ENCODE measurements at regions not wholly inside any gene's neighbourhood (a gene's known extent, or its start where the extent isn't known, plus 50 kb on each side); places are given as distances from the start of the nearest gene placed in this dataset.
"Not testable (repeated sequence)": the region's sequence is repeated elsewhere in the genome, so short reads cannot be mapped to it uniquely, and the experiment has no call there.

DNA sequence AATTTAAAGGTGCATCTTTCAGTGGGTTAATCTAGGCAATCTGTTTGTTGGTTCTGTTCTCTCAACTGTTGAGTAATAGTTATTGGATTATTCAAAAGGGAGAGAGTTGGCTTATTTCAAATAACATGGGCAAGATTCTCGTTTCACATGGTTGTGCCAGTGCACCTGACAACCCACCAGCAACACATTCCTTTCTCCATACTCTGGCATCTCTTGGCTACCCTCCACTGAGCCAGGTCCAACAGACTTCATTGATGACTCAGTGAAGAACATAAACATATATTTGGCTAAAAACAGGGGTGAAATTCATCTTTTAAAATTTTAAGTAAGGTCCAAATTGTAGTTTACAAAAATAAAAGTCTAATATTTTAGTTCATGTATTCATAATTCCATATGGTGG lies 967.2 kb downstream of the RPA4 start:
- ATAC-seq (no peak), DNase-seq (ENCODE audit: low spot score) (no peak)

DNA sequence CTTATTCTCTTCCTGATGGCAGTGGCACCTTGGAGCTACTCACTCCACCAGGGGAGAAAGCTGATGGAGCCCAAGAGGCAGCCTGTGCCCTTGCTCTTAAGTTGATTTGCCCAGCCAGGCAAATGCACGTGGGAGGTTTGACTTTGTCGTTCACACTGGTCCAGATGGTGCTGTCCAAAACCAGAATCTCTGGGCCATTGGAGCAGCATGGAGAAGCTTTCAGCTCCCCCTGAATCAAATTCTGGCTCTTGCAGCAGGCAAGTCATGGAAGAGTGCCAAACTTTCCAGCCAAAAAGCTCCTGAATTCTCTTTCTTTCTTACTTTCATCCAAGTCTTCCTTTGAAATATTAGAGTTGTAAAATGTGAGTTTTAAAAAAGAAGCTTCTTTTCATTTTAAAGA lies 970.4 kb downstream of the RPA4 start:
- ATAC-seq (no peak), DNase-seq (ENCODE audit: low spot score) (no peak)

DNA sequence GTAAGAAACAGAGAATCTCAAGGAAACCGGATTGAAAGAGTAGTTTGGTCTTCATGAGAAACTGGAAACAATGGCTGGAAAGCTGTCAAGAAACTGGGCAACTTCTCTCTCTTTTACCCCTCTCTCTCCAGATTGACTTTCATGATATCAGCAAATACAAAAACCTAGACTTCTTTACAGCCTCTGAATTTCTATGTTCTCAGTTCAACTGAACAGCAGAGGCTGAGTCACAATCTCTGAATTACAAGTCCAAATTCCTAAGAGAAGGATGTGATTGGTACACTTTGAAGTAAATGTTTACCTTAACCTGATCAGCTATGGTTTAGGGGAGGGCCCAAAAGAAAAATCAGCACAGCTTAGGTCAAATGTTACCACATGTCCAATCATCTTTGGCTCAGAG lies 974.9 kb downstream of the RPA4 start:
- ATAC-seq (no peak), DNase-seq (ENCODE audit: low spot score) (no peak)

DNA sequence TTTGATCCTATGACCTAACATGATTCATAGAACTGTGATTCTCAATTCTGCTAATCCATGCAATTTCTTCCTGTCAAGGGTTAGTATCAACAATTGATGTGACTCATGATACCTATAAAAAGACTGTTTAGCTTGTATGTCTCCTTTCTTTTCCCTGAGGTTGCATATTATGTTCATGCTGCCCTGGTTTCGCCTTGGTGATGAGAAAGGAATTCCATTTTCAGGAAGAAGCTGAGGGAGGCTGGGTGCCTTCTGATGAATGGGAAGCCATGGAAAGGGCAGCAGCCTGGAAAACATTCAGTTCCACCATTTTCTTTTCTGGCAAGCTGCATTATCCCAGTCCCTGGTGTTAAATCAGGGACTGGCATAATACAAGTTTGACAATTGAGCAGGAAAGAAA lies 976.5 kb downstream of the RPA4 start:
- no peak for DNase-seq (ENCODE audit: low spot score)
- no peak for ATAC-seq

DNA sequence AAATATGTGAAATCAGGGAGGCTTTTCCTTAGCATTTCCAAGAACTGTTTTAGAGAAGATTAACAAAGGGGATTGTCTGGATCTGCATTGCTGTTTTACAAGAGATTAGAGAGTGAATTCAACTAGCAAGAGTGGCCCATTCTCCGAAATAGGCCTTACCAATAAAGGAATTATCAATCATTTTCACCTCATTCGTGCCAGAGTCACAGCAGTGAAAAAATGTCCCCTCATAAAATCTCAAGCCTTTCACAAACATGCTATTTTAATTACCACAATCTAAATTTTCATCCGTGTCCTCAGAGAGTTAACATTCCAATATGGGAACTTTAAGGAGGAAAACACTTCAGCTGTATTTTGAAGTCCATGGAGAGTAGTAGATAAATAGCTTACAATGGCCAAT lies 979.6 kb downstream of the RPA4 start:
- ATAC-seq: no peak
- DNase-seq (ENCODE audit: low spot score): no peak

DNA sequence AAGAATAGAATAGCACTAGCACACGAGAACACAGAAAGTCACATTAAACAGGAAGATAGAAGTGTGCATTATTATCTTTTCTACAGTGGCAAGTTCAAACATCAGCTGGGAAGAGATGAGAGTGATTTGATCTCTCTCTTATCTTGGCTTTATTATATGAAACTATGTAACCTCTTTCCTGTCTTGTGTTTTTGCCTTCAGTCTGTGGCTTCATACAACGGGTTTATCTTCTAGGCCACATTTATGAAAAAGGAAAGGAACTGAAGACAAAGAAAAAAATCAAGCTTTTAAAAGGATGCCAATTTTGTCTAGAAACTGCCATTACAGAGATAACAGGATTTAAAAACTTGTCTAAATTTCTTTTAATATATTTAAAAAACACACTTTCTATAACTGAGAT lies 983.6 kb downstream of the RPA4 start:
- DNase-seq (ENCODE audit: low spot score) (no peak), ATAC-seq (no peak)

DNA sequence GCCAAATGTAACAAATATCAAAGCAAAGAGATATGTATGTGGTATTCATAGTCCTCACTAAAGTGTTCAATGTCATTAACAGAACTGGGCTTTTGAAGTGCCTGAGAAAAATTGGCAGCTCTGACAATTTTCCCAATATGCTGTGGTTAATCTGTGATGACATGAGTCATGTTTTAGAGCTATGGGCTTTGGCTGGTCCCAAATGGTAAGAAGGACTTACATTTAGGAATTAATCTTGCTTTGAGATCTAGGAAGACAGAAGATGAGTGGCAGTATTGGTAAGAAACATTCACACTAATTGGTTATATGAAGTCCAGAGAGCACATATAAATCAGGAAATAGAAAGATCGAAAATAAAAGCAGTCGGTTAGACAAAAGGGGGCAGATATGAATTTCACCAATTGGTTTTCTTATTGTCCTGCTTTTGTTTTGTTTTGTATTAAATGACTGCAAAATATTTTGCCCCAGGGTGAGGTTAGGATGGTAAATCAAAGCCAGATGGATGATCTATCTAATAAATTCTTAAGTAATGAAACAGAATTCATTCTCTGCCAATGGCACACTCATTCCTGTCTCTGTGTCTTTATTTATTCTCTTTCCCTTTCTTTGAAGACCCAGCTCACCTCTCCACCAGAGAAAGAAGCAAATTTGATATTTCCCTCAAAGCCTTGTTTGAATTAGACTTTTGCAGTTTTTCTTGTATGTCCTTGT lies 993.1 kb downstream of the RPA4 start:
- no peak for DNase-seq (ENCODE audit: low spot score)
- no peak for ATAC-seq

DNA sequence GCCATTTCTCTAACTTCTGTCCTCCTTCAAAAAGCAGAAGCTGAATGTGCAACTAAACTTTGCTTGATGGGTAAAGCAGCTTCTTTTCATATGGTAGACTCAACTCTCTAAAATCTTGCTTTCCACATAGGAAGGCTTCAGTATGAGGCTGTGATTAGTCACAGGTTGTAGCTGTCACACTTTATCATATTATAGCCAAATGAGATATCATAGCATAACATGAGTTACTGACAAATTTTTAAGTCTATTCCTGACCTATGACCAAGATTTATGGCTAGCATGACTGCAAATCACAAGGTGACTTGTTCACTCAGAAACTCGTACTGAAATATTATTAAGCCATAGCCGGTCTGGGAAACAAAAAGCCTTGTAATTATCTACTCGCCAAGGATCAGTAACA lies 998.6 kb downstream of the RPA4 start:
- ATAC-seq (no peak), DNase-seq (ENCODE audit: low spot score) (no peak)

DNA sequence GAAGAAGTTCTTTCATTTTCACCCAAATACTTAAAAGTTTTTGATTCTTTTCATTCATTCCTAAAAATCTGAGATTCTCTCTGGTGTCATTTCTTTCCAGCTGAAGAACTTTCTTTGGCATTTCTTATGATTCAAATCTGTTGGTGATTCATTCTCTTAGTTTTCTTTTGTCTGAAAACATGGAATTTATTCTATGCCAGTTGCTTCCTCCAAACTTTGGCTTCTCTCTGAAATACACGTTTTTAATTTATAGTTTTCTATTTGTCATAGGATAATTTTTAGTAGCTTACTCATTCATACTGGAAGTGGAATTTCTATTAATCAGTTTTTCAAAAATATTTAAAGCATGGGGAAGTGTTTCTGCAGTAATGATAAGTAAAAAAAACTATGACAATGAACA lies 1012.0 kb downstream of the RPA4 start:
- ATAC-seq: no peak
- no peak for DNase-seq (ENCODE audit: low spot score)

DNA sequence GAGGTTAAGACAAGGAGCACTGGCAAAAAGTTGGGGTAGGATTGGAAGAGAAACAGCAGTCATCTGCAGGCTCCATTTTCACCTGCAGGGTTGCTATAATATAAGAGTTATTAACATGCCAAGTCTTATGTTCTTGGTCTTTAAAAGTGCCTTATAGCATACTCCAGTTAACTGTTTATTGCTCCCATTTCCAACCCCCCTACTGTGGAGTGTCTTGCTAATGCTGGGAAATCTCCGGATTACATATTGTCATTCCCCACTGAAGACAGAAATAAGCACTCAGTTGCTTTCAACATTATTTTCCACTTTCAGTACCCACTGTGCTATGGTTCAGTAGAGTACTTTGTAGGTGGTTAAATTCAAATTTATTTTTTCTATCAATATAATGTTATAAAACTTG lies 1014.3 kb downstream of the RPA4 start:
- ATAC-seq (no peak), DNase-seq (ENCODE audit: low spot score) (no peak)

DNA sequence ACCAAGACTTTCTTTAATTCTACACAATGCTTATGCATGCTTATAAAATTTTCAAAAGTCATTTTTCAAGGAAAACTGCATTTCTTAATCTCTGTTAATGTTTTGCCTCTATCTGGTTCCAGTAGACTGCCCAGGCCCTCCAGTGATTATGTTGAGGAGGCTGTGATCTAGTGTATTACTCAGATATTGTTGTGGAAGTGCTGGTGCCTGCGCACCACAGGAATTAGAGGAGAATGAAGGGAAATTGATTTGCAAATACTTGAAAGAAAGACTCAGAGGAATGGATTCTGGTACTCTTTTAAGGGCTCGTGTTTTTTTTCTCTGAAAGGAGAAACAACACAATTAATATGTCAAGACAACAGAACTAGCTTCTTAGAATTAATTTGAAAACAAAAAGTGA lies 1015.1 kb downstream of the RPA4 start:
- ATAC-seq (no peak), DNase-seq (ENCODE audit: low spot score) (no peak)

DNA sequence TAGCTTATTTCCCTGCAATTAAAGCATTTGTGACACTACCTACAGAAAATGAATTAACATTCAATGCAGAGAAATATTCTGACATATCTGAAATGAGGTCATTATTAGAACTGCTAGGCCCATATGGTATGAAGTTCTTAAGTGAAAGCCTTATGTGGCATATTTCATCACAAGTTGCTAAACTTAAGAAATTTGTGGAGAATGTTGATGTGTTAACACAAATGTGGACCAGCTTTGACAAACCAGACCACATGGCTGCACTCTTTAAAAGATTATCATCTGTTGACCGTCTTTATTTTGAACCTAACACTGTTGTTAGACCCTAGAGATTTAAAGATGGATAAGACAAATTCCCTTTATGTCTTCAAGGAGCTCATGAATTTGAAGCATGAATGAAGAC lies 1024.1 kb downstream of the RPA4 start:
- DNase-seq (ENCODE audit: low spot score) (no peak), ATAC-seq (no peak)

DNA sequence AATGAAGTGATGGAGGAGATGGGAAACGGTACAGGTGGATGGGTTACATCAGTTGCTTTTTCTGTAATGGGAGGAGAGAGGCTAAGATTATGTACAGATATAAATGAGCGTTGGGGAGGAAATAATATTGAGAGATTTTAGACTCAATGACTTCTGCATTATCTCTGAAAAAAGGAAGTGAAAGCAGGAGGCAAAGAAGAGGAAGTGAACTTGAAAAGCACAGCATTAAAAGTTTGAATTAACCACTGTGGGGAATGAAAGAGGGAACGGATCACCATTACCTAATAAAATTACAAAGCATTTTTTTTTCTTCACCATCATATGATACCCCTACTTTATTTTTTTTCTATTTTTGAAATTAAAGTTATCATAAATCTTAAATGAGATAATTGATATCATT lies 1025.5 kb downstream of the RPA4 start:
- DNase-seq (ENCODE audit: low spot score): no peak
- ATAC-seq: no peak

DNA sequence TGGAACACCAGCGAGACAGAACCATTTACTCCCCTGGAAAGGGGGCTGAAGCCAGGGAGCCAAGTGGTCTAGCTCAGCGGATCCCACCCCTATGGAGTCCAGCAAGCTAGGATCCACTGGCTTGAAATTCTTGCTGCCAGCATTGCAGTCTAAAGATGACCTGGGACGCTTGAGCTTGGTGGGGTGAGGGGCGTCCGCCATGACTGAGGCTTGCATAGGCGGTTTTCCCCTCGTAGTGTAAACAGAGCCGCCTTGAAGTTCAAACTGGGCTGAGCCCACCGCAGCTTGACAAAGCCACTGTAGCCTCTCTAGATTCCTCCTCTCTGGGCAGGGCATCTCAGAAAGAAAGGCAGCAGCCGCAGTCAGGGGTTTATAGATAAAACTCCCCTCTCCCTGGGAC lies 1031.7 kb downstream of the RPA4 start:
- DNase-seq (ENCODE audit: low spot score); ATAC-seq: not testable (repeated sequence)

DNA sequence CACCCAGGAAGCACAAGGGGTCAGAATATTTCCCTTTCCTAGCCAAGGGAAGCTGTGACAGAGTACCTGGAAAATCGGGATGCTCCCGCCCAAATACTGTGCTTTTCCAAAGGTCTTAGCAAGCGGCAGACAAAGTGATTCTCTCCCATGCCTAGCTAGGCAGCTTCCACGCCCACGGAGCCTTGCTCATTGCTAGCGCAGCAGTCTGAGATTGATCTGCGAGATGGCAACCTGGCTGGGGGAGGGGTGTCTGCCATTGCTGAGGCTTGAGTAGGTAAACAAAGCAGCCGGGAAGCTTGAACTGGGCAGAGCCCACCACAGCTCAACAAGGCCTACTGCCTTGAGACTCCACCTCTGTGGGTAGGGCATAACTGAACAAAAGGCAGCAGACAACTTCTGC lies 1037.5 kb downstream of the RPA4 start:
- not testable (repeated sequence) for ATAC-seq; DNase-seq (ENCODE audit: low spot score)

DNA sequence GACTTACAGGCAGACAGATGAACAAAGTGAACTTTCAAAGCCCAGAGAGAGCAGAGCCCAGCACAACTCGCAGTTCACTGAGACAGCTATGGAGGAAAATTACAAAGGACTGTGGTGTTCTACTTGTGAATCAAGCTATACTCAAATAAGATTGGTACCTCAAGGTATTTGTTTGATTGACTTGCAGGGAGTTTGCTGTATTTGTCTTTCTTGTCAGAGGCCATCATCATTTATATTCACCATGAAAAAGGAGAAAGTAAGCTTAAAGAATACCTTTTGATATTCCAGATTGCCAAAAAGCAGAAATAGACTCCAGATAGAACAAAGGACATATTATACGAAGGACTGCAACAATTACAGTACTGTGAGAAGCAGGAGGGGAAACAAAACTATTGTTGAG lies 1047.9 kb downstream of the RPA4 start:
- ATAC-seq: no peak
- DNase-seq (ENCODE audit: low spot score): no peak

DNA sequence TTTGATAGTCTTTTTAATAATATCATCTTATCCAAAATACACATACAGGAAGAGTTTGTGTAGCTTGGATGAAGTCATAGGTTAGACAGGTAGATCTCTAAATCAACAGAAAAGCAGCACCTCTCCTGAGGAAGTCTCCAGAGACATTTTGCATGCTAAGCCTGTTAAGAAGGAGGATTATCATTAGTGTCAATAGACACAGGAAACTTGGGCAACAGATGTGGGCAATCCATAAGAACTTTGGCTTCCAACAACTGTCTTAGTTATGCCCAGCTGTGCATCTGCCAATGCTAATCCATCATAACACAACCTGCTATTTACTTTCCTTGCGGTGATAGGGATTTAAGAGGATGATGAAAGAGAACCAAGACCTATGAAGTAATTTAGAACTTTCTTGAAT lies 1052.6 kb downstream of the RPA4 start:
- DNase-seq (ENCODE audit: low spot score) (no peak), ATAC-seq (no peak)

DNA sequence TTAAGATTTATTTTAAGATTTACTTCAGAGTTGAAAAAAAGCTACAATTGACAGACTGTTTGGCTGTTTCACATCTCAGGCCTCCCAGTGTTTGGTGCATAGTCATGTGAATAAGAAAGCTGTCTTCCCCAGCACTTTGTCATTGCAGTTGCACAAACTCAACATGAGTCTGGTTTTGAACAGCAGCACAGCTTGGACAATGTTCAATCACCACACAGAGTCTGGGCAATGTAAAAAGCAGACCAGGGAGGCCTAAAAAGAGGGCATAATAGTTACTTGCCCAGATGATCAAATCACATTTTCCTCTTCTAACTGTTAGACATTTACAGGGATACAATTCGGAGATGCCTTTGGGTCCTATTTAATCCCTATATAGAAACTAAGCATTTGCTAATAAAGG lies 1055.0 kb downstream of the RPA4 start:
- ATAC-seq (no peak), DNase-seq (ENCODE audit: low spot score) (no peak)

DNA sequence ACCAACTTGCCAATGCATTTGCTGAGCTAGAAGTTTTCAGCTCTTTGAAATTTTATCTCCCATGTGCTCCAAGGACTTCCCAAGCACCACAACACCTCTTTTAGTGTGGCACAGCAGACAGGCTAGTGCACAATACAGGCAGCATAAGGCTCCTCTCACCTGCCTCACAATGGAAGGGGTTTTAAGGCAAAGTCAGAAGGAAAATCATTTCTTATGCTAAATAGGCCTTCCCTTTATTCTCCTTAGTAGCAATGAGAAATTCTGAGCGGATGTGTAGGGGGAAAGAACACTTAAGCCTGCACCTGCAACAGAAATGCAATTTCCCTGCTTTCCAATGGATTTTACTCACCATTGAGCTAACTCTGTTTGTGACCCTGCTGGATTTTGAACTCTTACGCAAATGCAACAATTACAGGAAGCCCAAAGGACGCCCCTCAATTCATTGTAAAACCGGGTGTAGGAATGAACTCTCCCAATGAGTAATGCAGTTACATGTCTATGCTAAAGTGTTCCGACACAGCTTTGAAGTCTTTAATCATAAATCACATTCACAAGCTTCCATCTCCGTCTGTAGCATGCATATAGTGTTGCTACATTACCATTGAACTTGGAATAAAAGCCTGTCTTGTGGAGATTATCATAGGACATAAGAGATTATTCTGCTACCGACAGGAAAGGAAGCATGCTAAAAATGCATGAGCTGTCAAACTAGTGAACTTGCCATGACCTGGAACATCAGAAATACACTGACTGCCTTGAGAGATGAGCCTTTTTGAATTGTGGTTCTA lies 1084.9 kb downstream of the RPA4 start:
- no peak for ATAC-seq
- no peak for DNase-seq (ENCODE audit: low spot score)

DNA sequence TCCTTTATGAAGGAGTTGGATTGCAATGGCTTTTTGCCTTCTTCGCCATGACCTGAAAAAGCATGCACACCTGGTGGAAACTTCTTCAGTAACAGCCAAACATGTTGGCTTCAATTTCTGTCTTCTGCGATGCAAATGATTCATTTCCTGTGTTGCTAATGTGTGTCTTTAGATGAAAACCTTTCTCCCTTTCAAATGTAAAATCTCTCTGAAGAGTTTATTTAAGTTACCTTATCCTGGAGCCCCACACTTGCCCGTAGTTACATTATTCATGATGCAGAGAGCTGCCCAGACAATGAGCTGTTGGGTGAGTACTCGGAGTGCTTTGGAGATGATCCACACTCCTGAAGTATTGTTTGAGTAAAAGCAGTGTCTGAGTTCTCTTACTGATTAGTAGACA lies 1100.9 kb downstream of the RPA4 start:
- ATAC-seq (no peak), DNase-seq (ENCODE audit: low spot score) (no peak)

DNA sequence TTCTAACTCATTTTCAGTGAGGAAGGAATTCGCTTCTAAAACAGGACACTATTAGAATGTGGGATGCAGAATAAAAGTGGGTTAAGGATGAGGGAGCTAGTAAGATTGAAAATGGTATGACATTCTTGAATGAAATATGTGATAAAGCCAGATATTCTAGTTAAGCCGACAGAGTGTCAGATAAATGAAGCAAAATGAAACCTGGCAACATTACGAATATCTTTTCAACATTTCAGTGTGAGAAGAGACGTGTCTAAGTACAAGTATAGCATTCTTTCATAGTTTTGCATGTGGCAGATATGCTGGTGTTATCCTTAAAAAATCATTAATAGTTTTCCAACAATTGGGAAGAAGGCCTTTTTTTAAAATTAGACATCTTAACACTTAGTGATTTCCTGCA lies 1101.4 kb downstream of the RPA4 start:
- DNase-seq (ENCODE audit: low spot score) (no peak), ATAC-seq (no peak)

DNA sequence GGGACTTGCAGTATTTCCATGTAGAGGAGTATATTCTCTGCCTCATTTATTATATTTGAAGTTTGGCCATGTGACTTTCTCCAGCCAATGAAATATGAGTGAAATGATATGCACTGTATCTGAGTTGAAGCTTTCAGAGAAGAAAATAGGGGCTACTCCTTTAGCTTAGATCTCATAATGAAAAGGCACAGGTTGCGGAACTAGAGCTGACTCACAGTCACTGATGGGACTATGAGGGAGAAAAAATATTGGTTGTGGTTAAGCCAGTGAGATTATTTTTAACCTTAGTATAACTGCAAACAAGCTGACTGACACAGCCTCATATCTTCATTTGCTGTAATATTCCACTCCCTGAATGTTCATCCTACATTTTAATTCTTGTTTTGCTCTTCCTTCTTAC lies 1104.3 kb downstream of the RPA4 start:
- ATAC-seq (no peak), DNase-seq (ENCODE audit: low spot score) (no peak)

DNA sequence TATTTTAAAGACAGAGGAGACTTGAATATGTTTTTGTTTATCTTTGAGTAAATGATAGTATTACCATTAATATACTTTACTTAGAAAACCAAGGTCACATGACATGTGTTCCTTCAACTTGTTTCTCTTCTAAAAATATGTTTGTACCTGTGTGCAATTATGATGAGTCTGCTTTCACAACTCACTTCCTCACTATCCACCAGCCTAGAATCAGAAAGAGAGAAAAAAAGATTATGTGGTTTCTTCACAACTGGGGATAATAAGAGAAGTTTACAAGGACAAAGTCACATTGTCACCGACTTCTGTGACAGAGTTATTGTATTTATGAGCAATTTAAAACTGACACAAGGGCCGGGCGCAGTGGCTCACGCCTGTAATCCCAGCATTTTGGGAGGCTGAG lies 1112.1 kb downstream of the RPA4 start:
- DNase-seq (ENCODE audit: low spot score) (no peak), ATAC-seq (no peak)

All from left lobe of liver (tissue), 2 donors.